GM19023 (cell line): ENCODE measurements at regions not wholly inside any gene's neighbourhood (a gene's known extent, or its start where the extent isn't known, plus 50 kb on each side); places are given as distances from the start of the nearest gene placed in this dataset.

Experiments used
- ATAC-seq: cut with Tn5 transposase; IDR thresholded peaks from one replicate; pipeline ENCODE4 v1.9.1; 2021; ENCODE audit warnings: mild to moderate bottlenecking, moderate library complexity; ENCODE audit not compliant: unreplicated experiment

DNA sequence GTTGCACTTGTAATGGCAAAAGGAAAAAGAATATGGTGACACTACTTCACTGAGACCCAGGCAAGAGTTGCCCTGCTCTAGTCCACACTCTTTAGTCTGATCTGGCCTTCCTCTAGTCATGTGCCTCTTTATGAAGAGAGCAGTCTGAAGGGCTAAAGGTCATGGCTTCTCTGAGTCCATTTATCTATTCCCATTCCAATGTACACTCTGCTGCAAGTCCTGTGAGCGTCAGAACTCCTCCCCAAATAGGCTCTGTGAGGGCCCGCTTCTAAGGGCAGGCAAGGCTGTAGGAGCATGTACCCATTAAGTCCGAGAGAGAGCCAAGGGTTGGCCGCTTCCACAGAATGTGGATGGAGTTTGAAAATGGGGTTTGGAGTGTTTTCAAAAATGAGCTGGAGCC, 209.3 kb downstream of the AHR start:
- no peak for ATAC-seq

DNA sequence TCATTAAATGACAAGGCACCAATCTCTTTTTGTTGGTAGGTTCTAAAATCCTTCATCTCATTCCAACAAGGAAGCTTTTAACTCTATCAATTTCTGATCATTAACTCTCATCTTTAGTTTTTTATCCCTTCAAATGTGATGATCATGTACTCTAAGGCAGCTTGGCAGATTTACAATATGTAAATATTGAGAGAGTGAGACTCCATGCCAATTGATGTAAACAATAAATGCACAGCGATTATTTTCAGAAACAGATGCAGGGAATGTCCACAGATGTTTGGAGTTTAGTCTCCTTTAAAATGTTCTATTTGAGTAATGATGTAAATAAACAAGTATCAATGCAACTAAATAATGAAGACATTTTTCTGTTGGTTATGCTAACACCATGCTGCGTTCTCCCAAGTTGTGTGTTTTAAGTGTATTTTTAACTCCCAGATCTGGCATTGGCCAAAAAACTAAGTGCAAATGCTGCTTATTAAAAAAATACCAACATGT, 213.8 kb downstream of the AHR start:
- ATAC-seq: no peak

DNA sequence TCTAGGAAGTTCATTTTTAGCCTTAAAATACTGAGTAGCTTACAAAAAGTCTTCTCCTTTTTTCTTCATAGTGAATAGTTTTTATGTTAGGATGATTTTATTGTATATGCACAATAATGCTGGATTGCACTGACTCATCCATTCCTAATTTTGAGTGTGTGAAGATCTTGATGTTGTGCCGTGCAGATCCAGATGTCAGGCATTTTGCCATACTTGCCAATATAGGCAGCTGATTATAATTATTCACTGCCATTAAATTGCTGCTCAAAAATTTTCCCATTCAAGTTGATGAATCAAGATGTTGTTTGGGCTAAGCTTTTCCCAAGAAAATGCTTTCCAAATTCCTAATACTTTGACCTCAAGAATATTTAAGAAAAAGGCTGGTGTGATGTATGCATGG, 218.3 kb downstream of the AHR start:
- ATAC-seq: no peak

DNA sequence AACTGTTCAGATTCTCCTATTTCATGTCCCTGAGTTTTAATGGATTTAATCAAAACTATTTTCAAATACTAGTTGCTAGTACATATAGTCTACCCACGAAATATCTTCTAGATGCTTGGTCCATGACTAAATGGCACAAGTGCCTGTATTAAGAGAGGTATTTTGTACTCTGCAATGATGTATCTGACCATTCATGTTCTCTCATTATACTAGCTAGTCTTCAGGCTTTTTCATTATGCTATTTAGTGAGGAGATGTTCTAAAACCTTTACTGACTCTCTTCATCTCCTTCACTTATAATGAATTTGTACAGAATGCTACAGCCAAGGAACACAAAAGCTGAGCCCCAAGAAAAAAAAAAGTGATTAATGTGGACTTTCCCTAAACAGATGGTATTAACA, 222.5 kb downstream of the AHR start:
- no peak for ATAC-seq

DNA sequence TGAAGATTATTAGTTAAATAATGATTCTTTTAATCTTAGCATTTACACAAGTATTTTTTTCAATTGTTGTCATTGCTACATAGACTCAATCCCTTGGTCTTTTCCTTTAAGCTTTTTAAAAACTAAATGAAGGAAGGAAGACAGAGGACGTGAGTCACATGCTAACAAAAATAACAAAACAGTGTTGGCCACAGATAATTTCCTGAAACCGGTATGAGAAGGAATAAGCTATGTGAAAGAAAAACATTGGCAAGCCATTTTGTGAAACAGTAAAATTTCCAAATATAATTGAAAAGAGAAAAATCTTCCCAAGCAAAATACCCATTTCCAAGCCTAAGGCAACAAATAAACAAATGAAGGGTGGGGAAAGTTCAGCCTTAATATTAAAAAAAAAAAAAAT, 223.0 kb downstream of the AHR start:
- ATAC-seq: no peak

DNA sequence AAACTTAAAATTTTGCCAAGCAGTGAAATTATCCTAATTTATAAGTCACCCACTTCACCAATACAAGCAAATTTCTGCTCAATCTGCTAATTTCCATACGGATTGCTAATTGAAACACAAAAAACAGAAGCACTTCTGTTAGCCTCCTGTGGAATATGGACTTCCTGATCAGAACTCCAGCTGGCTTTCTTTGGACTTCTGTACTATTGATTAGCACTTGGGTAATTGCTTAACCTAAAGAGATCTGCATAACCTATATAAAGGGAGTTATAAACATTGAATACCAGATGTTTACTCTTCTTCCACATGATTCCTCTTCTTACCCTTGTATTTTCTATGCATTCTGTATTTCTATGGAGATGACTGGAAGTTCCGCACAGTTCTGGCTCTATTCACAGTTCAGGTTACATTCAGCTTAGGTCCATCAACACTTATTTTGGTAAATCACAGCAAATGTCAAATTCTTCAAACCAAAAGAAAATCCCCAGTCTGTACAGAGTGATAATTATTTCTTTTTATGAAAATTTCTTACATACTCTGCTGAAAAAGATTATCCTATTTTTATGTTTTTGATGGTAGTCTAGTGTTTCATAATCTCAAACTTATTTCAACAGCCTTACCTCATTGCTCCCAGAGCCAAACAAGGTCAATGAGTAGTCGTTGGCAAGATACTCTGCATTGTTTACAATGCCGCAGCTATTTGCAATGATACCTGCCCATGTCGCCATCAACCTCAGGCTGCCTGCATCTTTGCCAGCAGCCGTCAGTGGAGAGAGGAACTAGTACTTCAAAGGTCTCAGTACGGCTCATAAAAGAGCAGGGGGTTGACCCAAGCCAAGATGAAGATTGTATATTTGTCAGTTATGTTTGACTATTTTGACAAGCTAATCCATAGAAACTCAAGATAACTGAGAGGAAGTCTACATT, 225.6 kb downstream of the AHR start:
- no peak for ATAC-seq

DNA sequence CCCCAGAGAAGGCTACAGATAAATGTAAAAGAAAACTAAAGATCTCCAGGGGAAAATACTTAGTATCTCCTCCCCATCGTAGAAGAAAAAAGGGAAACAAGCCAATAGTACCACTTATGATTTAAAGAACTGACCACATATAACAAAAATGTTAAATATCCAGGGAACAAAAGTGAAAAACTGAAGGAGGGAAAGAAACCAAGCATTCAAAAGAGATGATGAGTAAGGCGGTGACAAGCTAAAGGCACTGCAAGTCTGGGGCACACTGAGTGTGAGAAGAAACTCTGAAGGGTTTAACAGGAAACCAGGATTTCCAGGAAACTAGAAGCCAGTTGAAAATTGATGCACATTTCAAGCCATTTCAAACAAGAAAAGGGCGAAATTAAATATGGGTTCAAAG, 226.3 kb downstream of the AHR start:
- ATAC-seq: no peak

DNA sequence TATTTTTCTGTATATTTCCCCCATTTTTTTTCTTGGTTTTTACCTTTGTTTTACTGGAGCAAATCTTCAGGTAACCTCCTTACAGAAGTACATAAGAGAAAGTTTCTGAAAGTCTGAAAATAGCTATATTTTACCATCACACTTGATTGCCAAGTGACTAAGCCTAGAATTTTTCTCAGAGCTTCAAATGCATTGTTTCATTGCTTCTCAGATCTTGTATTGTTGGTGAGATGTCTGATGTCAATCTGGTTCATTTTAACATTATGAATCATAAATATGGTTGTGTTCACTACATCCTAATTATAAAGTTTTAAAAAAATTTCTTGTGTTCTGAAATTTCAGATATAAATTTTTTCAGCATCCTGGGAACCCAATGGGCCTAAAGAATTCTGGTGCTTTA, 228.2 kb downstream of the AHR start:
- ATAC-seq: no peak

DNA sequence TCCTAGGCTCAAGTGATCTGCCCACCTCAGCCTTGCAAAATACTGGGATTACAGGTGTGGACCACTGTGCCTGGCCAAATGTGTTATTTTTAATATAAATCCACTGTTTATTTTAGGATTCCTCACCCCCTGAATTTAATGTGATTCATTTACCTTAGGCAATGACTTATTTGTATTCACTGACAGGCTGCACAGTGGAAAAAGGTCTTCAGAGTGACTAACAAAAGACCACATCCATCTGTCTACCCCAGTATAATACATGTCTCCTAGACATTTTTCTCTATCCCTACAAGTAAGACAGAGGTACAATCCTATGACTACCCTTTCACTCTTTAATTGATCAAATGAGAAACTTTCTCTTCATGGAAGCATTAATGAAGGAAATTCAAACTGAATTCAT, 230.2 kb downstream of the AHR start:
- ATAC-seq: no peak

DNA sequence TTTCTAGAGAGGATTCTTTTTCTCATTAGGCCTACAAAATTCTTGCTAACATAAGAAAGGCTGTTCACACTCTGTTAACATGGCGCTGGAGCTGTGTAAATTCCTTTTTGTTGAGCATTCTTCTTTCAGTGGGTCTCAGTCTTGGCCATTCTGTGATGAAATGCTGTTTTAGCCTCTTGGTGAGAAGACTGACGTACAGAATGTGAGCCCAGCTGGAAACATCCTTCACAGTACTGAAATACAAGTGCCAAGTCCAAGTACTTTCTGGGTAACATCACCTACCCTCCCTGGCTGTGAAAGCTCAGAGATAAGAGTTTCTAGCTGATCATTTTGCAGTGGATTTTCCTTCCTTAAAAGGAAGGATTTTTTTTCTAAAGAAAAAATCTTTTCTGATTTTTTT, 231.8 kb downstream of the AHR start:
- ATAC-seq: no peak

DNA sequence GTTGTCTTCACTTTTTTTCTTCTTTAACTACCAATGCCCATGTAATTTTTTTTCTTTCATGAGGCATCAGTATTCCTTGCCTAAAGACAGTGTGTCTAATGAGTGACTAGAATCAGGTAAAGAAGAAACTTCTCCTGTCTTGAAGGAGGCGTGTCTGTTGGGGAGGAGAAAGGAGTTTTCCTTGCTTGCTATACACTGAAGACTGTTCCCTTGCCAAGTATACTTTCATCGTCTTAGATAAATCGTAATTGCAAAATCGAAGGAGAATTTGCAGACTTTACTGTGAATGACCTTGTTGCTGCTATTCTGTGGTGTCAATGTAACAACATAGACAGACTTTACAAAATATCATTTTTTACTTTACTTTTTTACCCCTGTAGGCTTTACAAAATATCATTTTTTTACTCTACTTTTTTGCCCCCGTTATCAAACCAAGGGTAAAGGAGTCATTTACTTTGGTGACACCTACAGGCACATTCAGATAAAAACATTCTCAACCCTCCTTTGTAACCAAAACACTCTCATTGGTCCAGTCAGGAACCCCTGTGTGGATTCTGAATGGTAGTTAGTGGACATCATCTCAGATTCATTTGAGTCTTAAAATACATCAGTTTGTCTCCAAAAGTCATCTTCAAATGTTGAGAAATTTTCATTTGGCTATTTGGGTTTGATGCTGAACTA, 232.4 kb downstream of the AHR start:
- peak; percentile 68 for ATAC-seq

DNA sequence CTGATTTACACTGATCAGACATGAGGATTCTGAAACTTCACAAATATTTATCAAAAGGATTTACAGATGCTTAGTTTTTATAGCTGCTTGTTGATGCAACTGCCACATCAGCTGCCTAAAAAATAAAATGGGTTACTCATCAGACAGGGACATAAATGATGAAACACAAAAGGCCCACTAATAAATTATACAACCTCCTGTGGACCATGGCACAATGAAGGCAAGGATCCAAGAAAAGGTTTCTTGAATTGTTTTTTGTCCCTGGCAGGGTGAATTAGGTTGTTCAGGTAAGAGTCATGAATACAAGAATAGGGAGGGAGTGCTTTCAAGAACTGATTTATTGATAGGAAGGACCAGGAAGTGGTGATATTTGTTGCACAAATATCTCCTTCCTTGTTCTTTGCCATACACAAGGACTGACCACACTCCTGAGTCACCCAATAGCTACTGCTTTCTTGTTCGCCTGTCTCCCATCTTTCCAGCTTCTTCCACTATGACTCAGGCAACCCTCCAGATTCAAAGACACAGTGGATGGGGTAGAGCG, 234.5 kb downstream of the AHR start:
- no peak for ATAC-seq

DNA sequence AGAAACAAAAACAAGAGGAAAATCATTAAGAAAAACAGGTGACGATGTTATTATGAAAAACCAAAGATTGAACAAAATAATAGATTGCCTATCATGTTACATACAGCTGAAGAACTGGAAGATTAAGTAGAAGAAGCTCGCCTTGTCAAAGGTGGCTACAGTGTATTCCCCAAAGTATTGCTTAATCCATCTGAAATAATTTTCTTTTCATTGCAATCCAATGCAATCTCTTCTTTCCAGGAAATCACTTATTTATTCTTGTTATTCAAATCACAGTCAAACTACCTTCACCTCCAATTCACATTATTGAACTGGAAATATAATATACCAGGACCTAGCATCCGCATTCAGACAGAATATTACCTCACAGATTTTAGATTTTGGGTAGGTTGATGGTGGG, 235.9 kb downstream of the AHR start:
- ATAC-seq: no peak

DNA sequence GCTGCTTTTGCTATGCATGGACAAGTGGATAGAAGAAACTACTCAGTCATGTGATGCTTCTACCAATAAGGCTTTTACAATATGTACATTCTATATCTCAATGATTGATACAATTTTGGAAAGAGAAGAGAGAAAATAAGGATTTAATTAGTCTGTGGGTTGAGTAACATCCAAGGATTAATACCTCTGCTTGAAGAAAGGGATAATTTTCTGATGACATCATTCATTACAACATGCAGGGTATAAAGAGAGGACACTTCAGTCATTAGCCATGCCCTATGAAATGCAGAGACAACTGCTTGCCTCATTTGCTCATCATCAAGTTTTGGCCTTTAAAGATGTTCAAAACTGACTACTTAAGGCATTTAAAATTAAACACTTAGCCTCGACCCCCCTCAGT, 237.3 kb downstream of the AHR start:
- no peak for ATAC-seq

DNA sequence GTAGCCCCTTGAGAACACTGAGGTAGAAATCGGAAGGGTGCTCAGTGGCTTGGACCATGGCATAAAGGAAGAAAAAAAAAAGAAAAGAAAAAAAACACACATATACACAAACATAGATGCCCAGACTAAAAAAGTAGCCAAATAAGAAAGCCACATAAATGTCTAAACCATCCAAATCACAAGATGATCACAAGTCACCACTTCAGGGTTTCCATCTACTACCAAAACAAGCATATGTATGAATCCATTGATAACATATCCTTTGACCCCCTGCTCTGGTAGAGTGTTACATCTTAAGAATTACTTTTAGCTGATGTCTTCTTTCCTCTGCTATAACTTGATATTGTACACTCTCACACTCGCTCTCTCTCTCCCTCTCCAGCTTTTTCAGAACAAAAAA, 245.9 kb downstream of the AHR start:
- ATAC-seq: no peak

DNA sequence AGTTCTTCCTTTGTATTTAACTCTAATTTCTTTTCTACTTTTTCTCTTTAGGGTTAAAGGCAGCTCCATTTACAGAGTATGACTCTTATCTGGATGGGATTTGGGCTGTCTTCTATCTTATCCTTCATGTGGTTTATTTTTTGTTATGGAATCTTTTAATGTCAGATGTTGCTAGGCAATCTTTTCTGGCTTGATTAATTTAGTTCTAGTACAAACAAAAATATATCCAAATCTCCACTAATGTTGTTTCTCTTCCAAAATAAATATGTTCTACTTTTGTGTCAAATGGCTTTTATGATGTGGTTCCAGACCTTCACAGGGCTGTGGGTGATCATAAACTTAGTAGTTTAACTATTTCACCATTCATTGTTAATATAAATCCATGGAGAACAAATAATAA, 246.9 kb downstream of the AHR start:
- ATAC-seq: no peak

DNA sequence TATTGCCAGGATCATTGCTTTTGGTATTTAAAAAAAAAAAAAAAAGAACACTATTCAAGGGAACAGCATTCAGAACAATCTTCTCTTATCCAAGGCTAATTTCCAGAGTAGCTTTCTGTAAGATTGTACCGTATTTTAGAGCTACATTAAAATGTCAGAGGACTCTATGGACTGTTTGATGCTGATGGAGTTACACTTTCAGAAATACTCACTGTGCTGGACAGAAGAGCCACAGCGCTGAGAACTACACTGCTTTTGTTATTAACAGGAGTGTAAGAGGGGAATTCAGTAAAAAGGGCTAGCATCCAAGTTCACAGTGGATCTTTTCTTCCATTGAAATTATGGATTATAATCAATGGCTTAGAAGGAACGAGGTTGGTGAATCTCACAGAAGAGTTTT, 247.7 kb downstream of the AHR start:
- ATAC-seq: no peak

DNA sequence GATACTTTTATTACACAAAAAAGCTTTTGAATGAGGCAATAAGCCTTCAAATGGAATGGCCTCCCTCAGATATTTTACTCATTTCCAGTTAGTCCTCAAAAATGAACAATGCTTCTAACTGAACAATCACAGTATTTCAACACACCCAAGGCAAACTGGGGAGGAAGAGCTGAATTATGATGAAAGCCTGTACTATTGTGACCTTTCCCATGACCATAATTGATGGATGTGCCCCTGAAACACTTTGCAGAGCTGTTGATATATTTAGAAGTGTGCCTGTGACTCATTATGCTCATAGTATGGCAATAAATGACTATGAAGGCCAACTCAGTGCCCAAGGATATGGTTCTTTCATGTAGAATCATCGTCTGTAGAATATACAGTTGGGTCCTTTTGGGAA, 248.1 kb downstream of the AHR start:
- ATAC-seq: no peak

DNA sequence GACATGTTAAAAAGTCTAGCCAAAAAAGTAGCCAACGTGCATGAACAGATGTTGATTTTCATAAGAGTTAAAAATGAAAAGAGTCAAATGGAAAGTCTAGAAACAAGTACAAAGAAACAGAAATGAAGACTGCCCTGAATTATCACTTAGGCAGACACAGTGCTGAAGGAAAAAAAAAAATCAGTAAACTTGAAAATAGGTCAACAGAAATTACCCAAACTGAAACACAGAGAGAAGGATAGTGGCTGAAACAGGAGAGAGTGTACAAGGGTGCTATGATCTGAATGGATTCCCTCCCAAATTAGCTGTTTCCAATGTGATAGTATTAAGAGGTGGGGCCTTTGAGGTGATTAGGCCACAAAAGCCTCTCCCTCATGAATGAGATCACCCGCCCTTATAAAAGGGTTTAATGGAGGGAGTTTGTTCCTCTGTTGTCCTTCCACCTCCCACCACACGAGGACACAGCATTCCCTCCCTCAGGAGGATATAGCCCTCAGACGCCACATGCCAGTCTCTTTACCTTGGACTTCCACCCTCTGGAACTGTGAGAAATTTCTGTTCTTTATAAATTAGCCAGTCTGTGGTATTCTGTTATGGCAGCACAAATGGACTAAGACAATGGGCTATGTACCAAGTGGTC, 249.7 kb downstream of the AHR start:
- no peak for ATAC-seq

DNA sequence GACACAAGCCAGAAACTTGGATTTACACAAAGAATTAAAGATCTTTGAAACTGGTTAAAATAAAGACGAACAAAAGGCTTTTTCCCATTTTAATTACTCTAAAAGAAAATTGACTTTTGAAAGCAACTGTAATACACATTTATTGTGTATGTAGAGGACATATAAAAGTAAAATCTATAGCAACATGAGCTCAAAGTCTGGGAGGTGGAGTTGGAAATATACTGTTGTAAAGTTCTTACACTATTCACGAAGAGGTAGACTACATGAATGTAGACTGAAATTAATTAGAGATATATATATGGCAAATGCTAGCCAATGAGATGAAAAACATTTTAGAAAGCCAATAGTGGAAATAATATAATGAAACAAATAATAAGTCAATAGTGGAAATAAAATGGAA, 251.0 kb downstream of the AHR start:
- no peak for ATAC-seq

DNA sequence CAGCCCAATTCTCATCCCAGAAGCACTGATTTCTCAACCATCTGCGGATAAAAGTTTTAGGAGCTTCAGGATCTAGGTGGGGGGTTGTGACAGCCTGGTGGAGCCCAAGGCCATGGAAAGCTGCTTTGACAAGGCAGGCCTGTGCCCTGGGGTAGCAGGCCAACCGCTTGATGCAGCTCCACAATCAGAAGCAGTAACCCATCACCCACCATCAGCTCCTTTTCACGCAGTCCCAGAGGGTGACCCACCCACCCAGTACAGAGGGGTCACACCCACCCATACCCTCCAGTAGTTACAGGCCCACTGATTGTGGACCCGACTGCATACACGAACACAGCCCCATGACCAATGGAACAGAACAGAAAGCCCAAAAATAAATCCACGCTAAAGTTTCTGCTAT, 253.9 kb downstream of the AHR start:
- ATAC-seq: no peak

DNA sequence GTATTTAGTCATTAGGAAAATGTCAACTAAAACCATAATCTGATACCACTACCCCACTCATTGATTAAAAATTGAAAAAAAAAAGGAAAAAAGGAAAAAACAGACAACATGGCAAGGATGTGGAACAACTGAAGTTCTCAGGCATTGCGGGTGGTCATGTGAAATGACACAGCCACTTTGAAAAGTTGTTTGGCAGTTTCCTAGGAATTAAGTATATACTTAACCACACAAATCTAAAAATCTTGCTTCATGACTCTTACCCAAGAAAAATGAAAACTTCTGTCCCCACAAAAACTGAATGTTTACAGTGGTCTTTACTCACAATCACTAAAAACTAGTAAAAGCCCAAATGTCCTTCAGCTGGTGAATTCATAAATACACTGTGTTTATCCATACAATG, 254.5 kb downstream of the AHR start:
- ATAC-seq: no peak
